Right lobe of liver (tissue), 4 donors: ENCODE measurements at regions not wholly inside any gene's neighbourhood (a gene's known extent, or its start where the extent isn't known, plus 50 kb on each side); places are given as distances from the start of the nearest gene placed in this dataset.

Source experiments
- CTCF ChIP-seq, 4 donors: fragments of 200-600 bp in 3 of 4; fragments of 450-650 bp in 1 of 4; IDR thresholded peaks; one replicate each; pipeline versions ENCODE4 v1.5.1 to v1.8.0; 2016 to 2022; ENCODE audit warnings: antibody characterized with exemption in 4 of 4, mild to moderate bottlenecking in 2 of 4
- POLR2A ChIP-seq: fragments of 450-650 bp; IDR thresholded peaks from one replicate; pipeline ENCODE4 v1.6.1; 2017; ENCODE audit warnings: antibody characterized with exemption, mild to moderate bottlenecking
- donor health status: DM: no; HTN: no; CAD: no.
- donor health status: DM: no; HTN: no; CAD: no.
- donor health status: DM: no; HTN: yes; CAD: no.

- no peak for TF ChIP-seq POLR2A
- no peak for TF ChIP-seq CTCF (IDR thresholded peaks at IDR 0.05)
These were observed 371.8 kb downstream of the BCL11B start for GRCh38 chr14:98900236-98900635.
